CD4-positive, CD25-positive, alpha-beta regulatory T cell (primary cell): ENCODE measurements at regions not wholly inside any gene's neighbourhood (a gene's known extent, or its start where the extent isn't known, plus 50 kb on each side); places are given as distances from the start of the nearest gene placed in this dataset.

Experiments
- ATAC-seq, 2 donors: fragments of 150-1000 bp; cut with Tn5 transposase; one replicate each; pipeline ENCODE4 v1.10.0; 2021; ENCODE audit warnings: low read depth in 2 of 2, moderate number of reproducible peaks in 2 of 2, moderate library complexity in 1 of 2
- DNase-seq, 3 donors: peaks; one replicate each; pipeline versions ENCODE4 v3.0.0 to v3.0.0-alpha.2; 2012 to 2022; ENCODE audit warnings: mixed read lengths in 1 of 3
- H3K27ac ChIP-seq: one replicate; pipeline ENCODE4 v1.7.0; 2013; ENCODE audit warnings: mild to moderate bottlenecking, low read length; ENCODE audit not compliant: insufficient read depth, poor library complexity, severe bottlenecking
- H3K27me3 ChIP-seq: one replicate; pipeline ENCODE4 v1.7.0; 2013; ENCODE audit warnings: low read length; ENCODE audit not compliant: control insufficient read depth, insufficient read depth
- H3K36me3 ChIP-seq: one replicate; pipeline ENCODE4 v1.7.0; 2013; ENCODE audit warnings: mild to moderate bottlenecking, low read length, moderate library complexity; ENCODE audit not compliant: control insufficient read depth, insufficient read depth
- H3K4me1 ChIP-seq: 2 replicates; pipeline ENCODE4 v1.7.0; 2013; ENCODE audit warnings: mild to moderate bottlenecking, low read length; ENCODE audit not compliant: insufficient read depth, control insufficient read depth, poor library complexity, severe bottlenecking
- H3K4me3 ChIP-seq: one replicate; pipeline ENCODE4 v1.7.0; 2013; ENCODE audit warnings: low read depth, mild to moderate bottlenecking, low read length, moderate library complexity
- H3K9me3 ChIP-seq, 2 experiments: 1 replicate in 1 of 2; 2 replicates in 1 of 2; pipeline ENCODE4 v1.7.0; 2013; ENCODE audit warnings: low read length in 2 of 2, mild to moderate bottlenecking in 1 of 2, moderate library complexity in 1 of 2; ENCODE audit not compliant: control insufficient read depth in 2 of 2
- H3K27ac Mint-ChIP-seq, 3 donors: one replicate each; pipeline ENCODE4 v1.8.0; 2020 to 2022; ENCODE audit warnings: mild to moderate bottlenecking in 3 of 3, mixed read lengths in 3 of 3, moderate library complexity in 2 of 3
- H3K27me3 Mint-ChIP-seq: one replicate; pipeline ENCODE4 v1.8.0; 2022; ENCODE audit warnings: mild to moderate bottlenecking, mixed read lengths
- H3K36me3 Mint-ChIP-seq: one replicate; pipeline ENCODE4 v1.8.0; 2020; ENCODE audit warnings: mixed read lengths
- H3K4me1 Mint-ChIP-seq, 4 donors: one replicate each; pipeline ENCODE4 v1.8.0; 2020 to 2022; ENCODE audit warnings: mixed read lengths in 4 of 4, mild to moderate bottlenecking in 1 of 4
- H3K4me3 Mint-ChIP-seq, 4 donors: one replicate each; pipeline ENCODE4 v1.8.0; 2020 to 2022; ENCODE audit warnings: mild to moderate bottlenecking in 4 of 4, mixed read lengths in 4 of 4, moderate library complexity in 3 of 4
- H3K9me3 Mint-ChIP-seq, 7 donors: one replicate each; pipeline ENCODE4 v1.8.0; 2020 to 2022; ENCODE audit warnings: mixed read lengths in 7 of 7, mild to moderate bottlenecking in 3 of 7, moderate library complexity in 2 of 7

DNA sequence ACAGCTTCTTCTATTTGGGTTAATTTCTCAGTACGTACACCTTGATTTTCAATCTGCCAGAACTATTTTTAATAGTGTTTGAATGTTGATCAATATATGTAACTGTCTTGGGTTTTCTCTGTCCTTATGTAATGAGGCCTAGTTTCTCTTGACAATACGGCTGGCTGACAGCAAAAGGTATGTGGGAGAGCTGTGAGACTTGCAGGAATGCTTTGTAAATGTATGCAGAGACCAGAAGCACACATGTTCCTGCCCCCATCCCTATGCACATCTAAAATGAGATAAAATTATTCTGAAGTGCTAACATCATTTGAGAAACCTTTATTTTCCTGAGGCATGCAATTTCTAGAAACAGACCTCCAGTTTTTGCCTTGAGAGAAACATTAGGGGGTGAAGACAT is 593.8 kb upstream of the GBE1 start:
- no peak for DNase-seq
- no peaks in the 10 kb centered on the region for H3K9me3 ChIP-seq
- Mint-ChIP-seq H3K4me1 (no peaks in the 10 kb centered on the region), H3K27ac (no peak overlapping the region), H3K4me3 (no peak overlapping the region), H3K36me3 (no peaks in the 10 kb centered on the region), H3K27me3 (no peaks in the 10 kb centered on the region), H3K9me3 (peaks cover 0 to 27% (median 7%) of the 10 kb centered on the region in 7 donors)
- ATAC-seq = no peak
- no peaks in the 10 kb centered on the region for H3K4me1 ChIP-seq
- H3K27me3 ChIP-seq = no peaks in the 10 kb centered on the region
- H3K4me3 ChIP-seq = no peak overlapping the region
- no peaks in the 10 kb centered on the region for H3K36me3 ChIP-seq
- no peak overlapping the region for H3K27ac ChIP-seq

DNA sequence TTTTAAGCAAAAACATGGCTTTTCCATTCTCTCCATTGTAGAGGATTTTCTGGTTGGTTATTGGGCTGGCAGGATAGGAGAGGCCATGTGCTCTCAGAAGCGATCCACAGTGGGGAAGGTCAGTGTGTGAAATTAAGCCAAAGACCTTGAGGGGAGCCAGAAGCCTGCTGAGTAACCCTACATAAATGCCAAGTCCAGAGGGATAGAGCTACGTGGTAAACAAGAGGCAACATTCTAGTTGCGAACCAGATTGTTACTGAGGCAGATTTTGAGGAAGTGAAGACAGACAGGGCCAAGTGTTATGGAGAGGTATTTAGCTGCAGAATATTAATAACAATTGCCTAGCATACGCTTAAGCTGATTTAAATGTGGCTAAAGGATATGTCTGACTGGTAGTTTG is 592.8 kb upstream of the GBE1 start:
- H3K9me3 Mint-ChIP-seq = peaks cover 0 to 27% (median 8%) of the 10 kb centered on the region in 7 donors
- H3K4me1 Mint-ChIP-seq = no peaks in the 10 kb centered on the region
- Histone ChIP-seq H3K4me3 (no peak overlapping the region), H3K4me1 (no peaks in the 10 kb centered on the region), H3K27ac (no peak overlapping the region), H3K27me3 (no peaks in the 10 kb centered on the region), H3K9me3 (no peaks in the 10 kb centered on the region), H3K36me3 (no peaks in the 10 kb centered on the region)
- DNase-seq (no peak), ATAC-seq (no peak)
- no peaks in the 10 kb centered on the region for H3K36me3 Mint-ChIP-seq
- H3K27me3 Mint-ChIP-seq = no peaks in the 10 kb centered on the region
- no peak overlapping the region for H3K4me3 Mint-ChIP-seq
- no peak overlapping the region for H3K27ac Mint-ChIP-seq

- H3K4me3 ChIP-seq = no peak overlapping the region
- H3K27me3 ChIP-seq = no peaks in the 10 kb centered on the region
- Mint-ChIP-seq H3K27ac (no peak overlapping the region), H3K4me1 (no peaks in the 10 kb centered on the region), H3K36me3 (no peaks in the 10 kb centered on the region), H3K27me3 (no peaks in the 10 kb centered on the region), H3K4me3 (no peak overlapping the region), H3K9me3 (peaks cover 0 to 27% (median 8%) of the 10 kb centered on the region in 7 donors)
- H3K4me1 ChIP-seq = no peaks in the 10 kb centered on the region
- DNase-seq (no peak), ATAC-seq (no peak)
- H3K9me3 ChIP-seq = no peaks in the 10 kb centered on the region
- H3K36me3 ChIP-seq = no peaks in the 10 kb centered on the region
- no peak overlapping the region for H3K27ac ChIP-seq
These were observed 592.1 kb upstream of the GBE1 start for GRCh38 chr3:82353306-82354171.

DNA sequence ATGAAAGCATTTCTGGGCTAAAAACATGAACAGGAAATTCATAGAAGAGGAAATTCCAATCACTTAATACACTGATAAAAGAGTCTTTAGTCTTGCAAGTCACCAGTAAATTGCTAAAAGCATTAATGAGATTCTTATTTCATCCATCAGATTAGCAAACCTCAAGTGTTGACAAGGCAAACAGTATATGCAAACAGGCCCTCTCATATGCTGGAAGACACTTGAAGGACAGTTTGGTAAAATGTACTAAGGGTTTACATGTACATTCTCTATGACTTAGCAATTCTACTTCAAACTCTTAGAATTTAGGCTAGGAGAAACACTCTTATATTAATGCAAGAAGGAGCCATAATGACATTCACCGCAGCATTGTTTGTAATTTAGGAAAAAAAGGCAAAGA is 586.1 kb upstream of the GBE1 start:
- Mint-ChIP-seq H3K4me3 (no peak overlapping the region), H3K36me3 (no peaks in the 10 kb centered on the region), H3K27me3 (no peaks in the 10 kb centered on the region), H3K27ac (no peak overlapping the region), H3K4me1 (no peaks in the 10 kb centered on the region), H3K9me3 (peaks cover 0 to 19% (median 7%) of the 10 kb centered on the region in 7 donors)
- no peaks in the 10 kb centered on the region for H3K4me1 ChIP-seq
- no peaks in the 10 kb centered on the region for H3K36me3 ChIP-seq
- ATAC-seq (no peak), DNase-seq (no peak)
- H3K4me3 ChIP-seq = no peak overlapping the region
- no peaks in the 10 kb centered on the region for H3K27me3 ChIP-seq
- no peaks in the 10 kb centered on the region for H3K9me3 ChIP-seq
- no peak overlapping the region for H3K27ac ChIP-seq

DNA sequence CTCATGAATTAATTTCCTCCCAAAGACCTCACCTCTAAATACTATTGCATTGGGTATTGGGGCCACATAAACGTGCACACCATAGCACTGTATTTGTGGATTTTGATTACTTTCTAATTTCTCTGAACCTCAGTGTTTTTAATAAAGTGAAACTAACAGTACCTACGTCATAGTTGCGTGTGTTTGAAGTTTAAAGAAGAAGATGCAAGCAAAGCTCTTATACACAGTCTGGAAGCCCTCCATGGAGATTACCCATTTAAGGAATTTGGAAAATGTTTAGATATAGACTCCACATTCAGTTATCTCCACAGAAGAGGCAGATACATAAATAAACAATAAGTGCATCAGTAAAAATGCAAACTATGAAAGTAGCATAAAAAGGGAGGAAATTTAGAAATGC is 581.1 kb upstream of the GBE1 start:
- peak overlapping the region in 1 of 3 donors; percentile 53 for H3K27ac Mint-ChIP-seq
- no peaks in the 10 kb centered on the region for H3K36me3 Mint-ChIP-seq
- no peaks in the 10 kb centered on the region for H3K4me1 Mint-ChIP-seq
- H3K4me3 Mint-ChIP-seq = no peak overlapping the region
- ATAC-seq (no peak), DNase-seq (no peak)
- no peaks in the 10 kb centered on the region for H3K27me3 Mint-ChIP-seq
- H3K9me3 ChIP-seq = no peaks in the 10 kb centered on the region
- no peaks in the 10 kb centered on the region for H3K27me3 ChIP-seq
- no peaks in the 10 kb centered on the region for H3K4me1 ChIP-seq
- H3K9me3 Mint-ChIP-seq = peaks cover 0 to 9% (median 4%) of the 10 kb centered on the region in 7 donors
- no peak overlapping the region for H3K4me3 ChIP-seq
- H3K36me3 ChIP-seq = no peaks in the 10 kb centered on the region
- no peak overlapping the region for H3K27ac ChIP-seq

GRCh38 chr3:82329300-82329699 is 567.9 kb upstream of the GBE1 start:
- Mint-ChIP-seq H3K4me1 (no peaks in the 10 kb centered on the region), H3K4me3 (no peak overlapping the region), H3K27ac (no peak overlapping the region), H3K27me3 (no peaks in the 10 kb centered on the region), H3K36me3 (no peaks in the 10 kb centered on the region), H3K9me3 (peaks cover 0 to 11% (median 5%) of the 10 kb centered on the region in 7 donors)
- H3K9me3 ChIP-seq = no peaks in the 10 kb centered on the region
- ATAC-seq = no peak
- no peaks in the 10 kb centered on the region for H3K4me1 ChIP-seq
- no peaks in the 10 kb centered on the region for H3K36me3 ChIP-seq
- H3K27me3 ChIP-seq = no peaks in the 10 kb centered on the region
- no peak overlapping the region for H3K27ac ChIP-seq
- H3K4me3 ChIP-seq = no peak overlapping the region
- no peak for DNase-seq

GRCh38 chr3:82311901-82312300 is 550.5 kb upstream of the GBE1 start:
- Histone ChIP-seq H3K27me3 (no peaks in the 10 kb centered on the region), H3K27ac (no peak overlapping the region), H3K36me3 (no peaks in the 10 kb centered on the region), H3K4me3 (no peak overlapping the region), H3K9me3 (no peaks in the 10 kb centered on the region), H3K4me1 (no peaks in the 10 kb centered on the region)
- Mint-ChIP-seq H3K36me3 (no peaks in the 10 kb centered on the region), H3K27ac (no peak overlapping the region), H3K4me1 (no peaks in the 10 kb centered on the region), H3K9me3 (peaks cover under 1 to 24% (median 7%) of the 10 kb centered on the region in 7 donors), H3K27me3 (no peaks in the 10 kb centered on the region), H3K4me3 (no peak overlapping the region)
- no peak for DNase-seq
- ATAC-seq = no peak

GRCh38 chr3:82308755-82309154 is 547.3 kb upstream of the GBE1 start:
- ATAC-seq = no peak
- no peak for DNase-seq
- Mint-ChIP-seq H3K36me3 (no peaks in the 10 kb centered on the region), H3K4me1 (no peaks in the 10 kb centered on the region), H3K27ac (no peak overlapping the region), H3K27me3 (no peaks in the 10 kb centered on the region), H3K4me3 (no peak overlapping the region), H3K9me3 (peaks cover 3 to 21% (median 9%) of the 10 kb centered on the region in 7 donors)
- Histone ChIP-seq H3K4me1 (no peaks in the 10 kb centered on the region), H3K36me3 (no peaks in the 10 kb centered on the region), H3K27ac (no peak overlapping the region), H3K27me3 (no peaks in the 10 kb centered on the region), H3K4me3 (no peak overlapping the region), H3K9me3 (peaks cover 2 to 4% of the 10 kb centered on the region in 2 experiments)
